Stomach (tissue), 4 donors: ENCODE measurements at regions not wholly inside any gene's neighbourhood (a gene's known extent, or its start where the extent isn't known, plus 50 kb on each side); places are given as distances from the start of the nearest gene placed in this dataset.

ENCODE experiments used
- EP300 ChIP-seq: sonication (generic); formaldehyde crosslinking; IDR thresholded peaks from one replicate; pipeline ENCODE4 v1.6.1; 2017; ENCODE audit warnings: antibody characterized with exemption
- TF ChIP-seq, protein P1 (sequence below), 7 experiments: fragments of 450-650 bp in 4 of 7; fragments of 200-600 bp in 3 of 7; sonication (generic) in 3 of 7; IDR thresholded peaks; one replicate each; pipeline ENCODE4 v1.5.1; 2016 to 2019; ENCODE audit warnings: antibody characterized with exemption in 7 of 7, control low read depth in 2 of 7, mild to moderate bottlenecking in 1 of 7

DNA sequence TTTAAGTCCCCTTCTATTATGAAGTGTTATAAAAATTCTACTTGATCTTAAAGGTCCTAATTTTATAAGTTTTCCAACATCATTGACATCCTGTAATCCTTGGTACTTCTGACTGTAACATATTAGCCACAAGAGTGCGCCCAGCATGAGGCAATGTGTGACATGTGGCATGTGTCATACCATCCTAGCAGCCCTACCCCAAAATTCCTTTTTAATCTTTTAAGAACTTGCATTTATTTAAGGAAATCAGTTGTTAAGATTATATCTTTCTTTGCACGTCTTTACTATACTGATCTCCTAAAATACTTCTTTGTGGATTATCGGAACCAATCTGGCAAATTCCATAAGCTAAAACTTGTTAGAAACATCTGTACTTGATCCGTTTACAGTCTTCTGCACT lies 167.1 kb upstream of the SLC24A3 start:
- TF ChIP-seq, protein P1, sequence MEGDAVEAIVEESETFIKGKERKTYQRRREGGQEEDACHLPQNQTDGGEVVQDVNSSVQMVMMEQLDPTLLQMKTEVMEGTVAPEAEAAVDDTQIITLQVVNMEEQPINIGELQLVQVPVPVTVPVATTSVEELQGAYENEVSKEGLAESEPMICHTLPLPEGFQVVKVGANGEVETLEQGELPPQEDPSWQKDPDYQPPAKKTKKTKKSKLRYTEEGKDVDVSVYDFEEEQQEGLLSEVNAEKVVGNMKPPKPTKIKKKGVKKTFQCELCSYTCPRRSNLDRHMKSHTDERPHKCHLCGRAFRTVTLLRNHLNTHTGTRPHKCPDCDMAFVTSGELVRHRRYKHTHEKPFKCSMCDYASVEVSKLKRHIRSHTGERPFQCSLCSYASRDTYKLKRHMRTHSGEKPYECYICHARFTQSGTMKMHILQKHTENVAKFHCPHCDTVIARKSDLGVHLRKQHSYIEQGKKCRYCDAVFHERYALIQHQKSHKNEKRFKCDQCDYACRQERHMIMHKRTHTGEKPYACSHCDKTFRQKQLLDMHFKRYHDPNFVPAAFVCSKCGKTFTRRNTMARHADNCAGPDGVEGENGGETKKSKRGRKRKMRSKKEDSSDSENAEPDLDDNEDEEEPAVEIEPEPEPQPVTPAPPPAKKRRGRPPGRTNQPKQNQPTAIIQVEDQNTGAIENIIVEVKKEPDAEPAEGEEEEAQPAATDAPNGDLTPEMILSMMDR (IDR thresholded peaks at IDR 0.05): no peak
- TF ChIP-seq EP300: no peak
